Effector memory CD4-positive, alpha-beta T cell (primary cell): ENCODE measurements at regions not wholly inside any gene's neighbourhood (a gene's known extent, or its start where the extent isn't known, plus 50 kb on each side); places are given as distances from the start of the nearest gene placed in this dataset.
"Not testable (repeated sequence)": the region's sequence is repeated elsewhere in the genome, so short reads cannot be mapped to it uniquely, and the experiment has no call there.

Source experiments
- DNase-seq, 3 donors: peaks; one replicate each; pipeline ENCODE4 v3.0.0-alpha.2; 2020
- H3K27ac ChIP-seq: 2 replicates; pipeline ENCODE4 v1.7.0; 2013; ENCODE audit warnings: mild to moderate bottlenecking, low read length, moderate library complexity; ENCODE audit not compliant: insufficient read depth, poor library complexity, severe bottlenecking
- H3K27me3 ChIP-seq: replicated peaks from 2 replicates; pipeline ENCODE4 v1.7.0; 2013; ENCODE audit warnings: mild to moderate bottlenecking, low read length; ENCODE audit not compliant: insufficient read depth, control insufficient read depth, poor library complexity, severe bottlenecking
- H3K36me3 ChIP-seq: 2 replicates; pipeline ENCODE4 v1.7.0; 2013; ENCODE audit warnings: mild to moderate bottlenecking, low read length, moderate library complexity; ENCODE audit not compliant: control insufficient read depth, insufficient read depth
- H3K4me1 ChIP-seq: 2 replicates; pipeline ENCODE4 v1.7.0; 2013; ENCODE audit warnings: low read length, mild to moderate bottlenecking; ENCODE audit not compliant: control insufficient read depth, insufficient read depth, poor library complexity, severe bottlenecking
- H3K4me3 ChIP-seq: 2 replicates; pipeline ENCODE4 v1.7.0; 2013; ENCODE audit warnings: low read length, low read depth, mild to moderate bottlenecking; ENCODE audit not compliant: insufficient read depth, poor library complexity, severe bottlenecking
- H3K9me3 ChIP-seq: 2 replicates; pipeline ENCODE4 v1.7.0; 2013; ENCODE audit warnings: mild to moderate bottlenecking, low read length, moderate library complexity; ENCODE audit not compliant: control insufficient read depth

DNA sequence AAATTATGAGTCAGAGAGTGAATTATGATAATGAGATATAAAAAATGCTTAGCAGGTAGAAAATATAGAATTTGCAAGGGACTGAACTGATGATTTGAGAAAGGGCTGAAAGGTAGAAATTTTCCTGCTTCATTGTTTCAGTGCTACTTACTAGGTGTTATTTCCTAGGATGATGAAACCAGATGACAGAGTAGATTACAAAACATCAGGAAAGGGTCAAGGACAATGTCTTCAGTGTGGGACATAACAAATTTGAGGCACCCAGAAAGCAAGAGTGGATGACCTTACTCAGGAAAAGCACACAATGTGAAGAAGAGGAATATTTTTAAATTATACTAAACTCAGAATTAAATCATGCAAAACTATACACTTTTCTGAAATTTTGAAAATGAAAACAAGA lies 102.1 kb downstream of the SHCBP1 start:
- Histone ChIP-seq H3K27me3 (no peaks in the 10 kb centered on the region), H3K27ac (no peak overlapping the region), H3K9me3 (no peaks in the 10 kb centered on the region), H3K4me3 (no peak overlapping the region), H3K36me3 (no peaks in the 10 kb centered on the region), H3K4me1 (no peaks in the 10 kb centered on the region)
- no peak for DNase-seq

DNA sequence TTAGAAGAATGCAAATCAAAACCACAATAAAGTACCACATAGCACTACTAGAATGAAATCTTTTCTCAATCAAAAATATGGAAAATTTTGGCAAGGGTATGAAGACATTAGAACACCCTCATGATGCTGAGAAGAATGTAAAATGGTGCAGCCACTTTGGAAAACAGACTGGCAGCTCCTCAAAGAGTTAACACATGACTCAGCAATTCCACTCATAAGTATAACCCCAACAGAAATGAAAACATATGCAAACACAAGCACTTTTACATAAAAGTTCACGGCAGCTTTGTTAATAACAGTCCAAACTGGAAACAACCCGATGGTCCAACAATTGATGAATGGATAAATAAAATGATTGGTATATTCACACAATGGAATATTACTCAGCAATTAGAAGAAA lies 124.5 kb downstream of the SHCBP1 start:
- no peak for DNase-seq
- no peaks in the 10 kb centered on the region for H3K4me1 ChIP-seq
- no peaks in the 10 kb centered on the region for H3K36me3 ChIP-seq
- H3K4me3 ChIP-seq, result no peak overlapping the region
- H3K27ac ChIP-seq, result no peak overlapping the region
- H3K27me3 ChIP-seq, result no peaks in the 10 kb centered on the region
- no peaks in the 10 kb centered on the region for H3K9me3 ChIP-seq

DNA sequence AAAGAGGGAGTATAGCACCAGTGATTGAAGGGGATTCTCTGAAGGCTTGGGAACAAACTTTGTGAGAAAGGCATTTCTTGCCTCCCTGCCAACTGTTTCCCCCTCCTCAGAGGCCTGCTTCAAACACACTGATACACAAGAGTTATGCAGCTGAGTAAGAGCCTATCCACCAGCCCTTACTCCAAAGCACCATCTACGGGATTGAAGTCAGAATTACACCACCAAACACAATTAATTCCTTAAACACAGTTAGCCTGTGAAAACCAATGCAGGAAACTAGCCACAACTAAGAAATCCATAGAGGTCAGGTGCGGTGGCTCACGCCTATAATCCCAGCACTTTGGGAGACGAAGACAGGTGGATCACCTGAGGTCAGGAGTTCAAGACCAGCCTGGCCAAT lies 138.3 kb downstream of the SHCBP1 start:
- H3K36me3 ChIP-seq, result no peaks in the 10 kb centered on the region
- no peaks in the 10 kb centered on the region for H3K27me3 ChIP-seq
- H3K27ac ChIP-seq, result no peak overlapping the region
- H3K4me3 ChIP-seq, result no peak overlapping the region
- H3K4me1 ChIP-seq, result no peaks in the 10 kb centered on the region
- no peaks in the 10 kb centered on the region for H3K9me3 ChIP-seq
- no peak for DNase-seq

DNA sequence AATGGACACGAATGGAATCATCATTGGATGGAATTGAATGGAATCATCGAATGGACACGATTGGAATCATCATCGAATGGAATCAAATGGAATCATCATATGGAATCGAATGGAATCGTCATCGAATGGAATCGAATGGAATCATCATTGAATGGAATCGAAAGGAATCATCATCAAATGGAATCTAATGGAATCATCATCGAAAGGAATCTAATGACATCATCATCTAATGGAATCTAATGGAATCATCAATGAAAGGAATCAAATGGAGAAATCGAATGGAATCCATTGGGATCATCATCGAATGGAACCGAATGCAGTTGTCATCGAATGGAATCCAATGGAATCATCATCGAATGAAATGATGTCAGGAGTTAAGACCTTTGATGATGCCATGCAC lies 154.9 kb downstream of the SHCBP1 start:
- Histone ChIP-seq H3K27me3 (no peaks in the 10 kb centered on the region), H3K4me1 (no peaks in the 10 kb centered on the region), H3K4me3 (no peak overlapping the region), H3K9me3 (peaks cover 3% of the 10 kb centered on the region), H3K36me3 (no peaks in the 10 kb centered on the region), H3K27ac (no peak overlapping the region)
- DNase-seq, result no peak

DNA sequence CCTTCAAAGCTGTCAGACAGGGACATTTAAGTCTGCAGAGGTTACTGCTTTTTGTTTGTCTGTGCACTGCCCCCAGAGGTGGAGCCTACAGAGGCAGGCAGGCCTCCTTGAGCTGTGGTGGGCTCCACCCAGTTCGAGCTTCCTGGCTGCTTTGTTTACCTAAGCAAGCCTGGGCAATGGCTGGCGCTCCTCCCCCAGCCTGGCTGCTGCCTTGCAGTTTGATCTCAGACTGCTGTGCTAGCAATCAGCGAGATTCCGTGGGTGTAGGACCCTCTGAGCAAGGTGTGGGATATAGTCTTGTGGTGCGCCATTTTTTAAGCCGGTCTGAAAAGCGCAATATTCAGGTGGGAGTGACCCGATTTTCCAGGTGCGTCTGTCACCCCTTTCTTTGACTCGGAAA lies 166.4 kb downstream of the SHCBP1 start:
- H3K9me3 ChIP-seq, DNase-seq, H3K27me3 ChIP-seq, H3K4me3 ChIP-seq, H3K36me3 ChIP-seq, H3K27ac ChIP-seq, H3K4me1 ChIP-seq: not testable (repeated sequence)

DNA sequence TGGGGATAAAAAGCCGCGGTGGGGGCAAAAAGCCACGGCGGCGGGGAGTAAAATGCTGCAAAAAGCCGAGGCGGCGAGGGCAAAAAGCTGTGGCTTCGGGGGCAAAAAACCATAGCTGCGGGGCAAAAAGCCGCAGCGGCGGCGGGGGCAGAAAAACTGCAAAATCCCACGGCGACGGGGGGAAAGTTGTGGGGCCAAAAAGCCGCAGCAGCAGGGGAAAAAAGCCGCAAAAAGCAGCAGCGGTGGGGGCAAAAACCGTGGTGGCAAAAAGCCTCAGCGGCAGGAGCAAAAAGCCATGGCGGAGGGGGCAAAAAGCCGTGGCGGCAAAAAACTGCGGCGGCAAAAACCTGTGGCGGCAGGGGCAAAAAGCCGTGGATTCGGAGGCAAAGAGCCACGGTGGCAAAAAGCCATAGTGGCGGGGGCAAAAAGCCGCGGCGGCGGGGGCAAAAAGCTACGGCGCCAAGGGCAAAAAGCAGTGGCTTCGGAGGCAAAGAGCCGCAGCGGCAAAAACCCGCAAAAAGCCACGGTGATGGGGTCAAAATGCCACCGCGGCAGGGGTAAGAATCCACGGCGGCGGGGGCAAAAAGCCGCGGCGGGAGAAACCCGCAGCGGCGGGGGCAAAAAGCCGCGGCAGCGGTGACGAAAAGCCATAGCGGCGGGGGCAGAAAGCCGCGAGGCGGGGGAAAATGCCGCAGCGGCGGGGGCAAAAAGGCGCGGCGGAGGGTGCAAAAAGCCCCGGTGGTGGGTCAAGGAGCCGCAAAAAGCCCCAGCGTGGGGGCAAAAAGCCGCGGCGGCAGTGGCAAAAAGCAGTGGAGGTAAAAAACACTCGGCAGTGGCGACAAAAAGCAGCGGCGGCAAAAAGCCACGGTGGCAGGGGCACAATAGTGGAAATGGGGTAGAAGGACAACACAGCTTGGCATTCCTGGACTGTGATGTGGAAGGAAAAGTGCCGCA lies 192.8 kb downstream of the SHCBP1 start:
- DNase-seq, result no peak
- Histone ChIP-seq H3K9me3 (no peaks in the 10 kb centered on the region), H3K4me3 (no peak overlapping the region), H3K4me1 (no peaks in the 10 kb centered on the region), H3K27ac (no peak overlapping the region), H3K27me3 (no peaks in the 10 kb centered on the region), H3K36me3 (no peaks in the 10 kb centered on the region)

DNA sequence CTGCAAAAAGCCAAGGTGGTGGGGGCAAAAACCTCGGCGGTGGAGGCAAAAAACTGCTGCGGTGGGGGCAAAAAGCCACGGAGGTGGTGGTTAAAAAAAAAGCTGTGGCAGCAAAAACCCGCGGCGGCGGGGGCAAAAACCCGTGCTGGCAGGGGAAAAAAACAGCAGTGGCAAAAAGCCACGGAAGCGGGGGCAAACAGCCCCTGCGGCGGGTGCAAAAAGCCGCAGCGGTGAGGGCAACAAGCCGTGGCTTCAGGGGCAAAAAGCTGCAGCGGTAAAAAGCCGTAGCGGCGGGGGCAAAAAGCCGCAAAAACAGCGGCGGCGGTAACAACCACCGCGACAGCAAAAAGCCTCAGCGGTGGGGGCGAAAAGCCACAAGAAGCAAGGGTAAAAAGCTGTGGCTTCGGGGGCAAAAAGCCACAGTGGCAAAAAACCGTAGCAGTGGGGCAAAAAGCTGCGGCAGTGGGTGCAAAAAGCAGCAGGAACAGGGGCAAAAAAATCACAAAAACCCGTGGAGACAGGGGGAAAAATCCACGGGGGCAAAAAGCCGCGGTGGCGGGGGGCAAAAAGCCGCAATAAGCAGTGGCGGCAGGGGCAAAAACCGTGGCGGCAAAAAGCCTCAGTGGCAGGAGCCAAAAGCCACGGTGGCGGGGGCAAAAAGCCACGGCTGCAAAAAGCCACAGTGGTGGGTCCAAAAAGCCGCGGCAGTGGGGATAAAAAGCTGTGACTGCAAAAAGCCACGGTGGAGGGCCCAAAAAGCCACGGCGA lies 193.7 kb downstream of the SHCBP1 start:
- Histone ChIP-seq H3K27me3 (no peaks in the 10 kb centered on the region), H3K4me3 (no peak overlapping the region), H3K4me1 (no peaks in the 10 kb centered on the region), H3K9me3 (no peaks in the 10 kb centered on the region), H3K27ac (no peak overlapping the region), H3K36me3 (no peaks in the 10 kb centered on the region)
- DNase-seq, result no peak

DNA sequence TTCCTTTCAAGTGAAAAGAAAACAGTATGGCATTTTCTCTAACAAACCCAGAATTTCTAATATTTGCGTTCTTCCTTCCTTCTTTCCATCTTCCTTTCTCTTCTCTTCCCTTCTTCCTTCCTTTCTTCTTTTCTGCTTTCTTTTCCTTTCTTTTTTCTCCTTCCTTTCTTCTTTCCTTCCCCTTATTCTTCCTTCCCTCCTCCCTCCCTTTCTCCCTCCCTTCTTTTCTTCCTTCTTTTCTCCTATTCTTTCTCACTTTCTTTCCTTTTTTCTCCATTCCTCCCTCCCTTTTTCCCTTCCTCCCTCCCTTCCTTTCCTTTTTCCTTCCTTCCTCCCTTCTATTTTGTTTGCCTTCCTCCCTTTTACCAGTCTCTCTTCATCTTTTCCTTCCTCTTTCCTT lies 194.8 kb downstream of the SHCBP1 start:
- peaks cover 2% of the 10 kb centered on the region for H3K9me3 ChIP-seq

DNA sequence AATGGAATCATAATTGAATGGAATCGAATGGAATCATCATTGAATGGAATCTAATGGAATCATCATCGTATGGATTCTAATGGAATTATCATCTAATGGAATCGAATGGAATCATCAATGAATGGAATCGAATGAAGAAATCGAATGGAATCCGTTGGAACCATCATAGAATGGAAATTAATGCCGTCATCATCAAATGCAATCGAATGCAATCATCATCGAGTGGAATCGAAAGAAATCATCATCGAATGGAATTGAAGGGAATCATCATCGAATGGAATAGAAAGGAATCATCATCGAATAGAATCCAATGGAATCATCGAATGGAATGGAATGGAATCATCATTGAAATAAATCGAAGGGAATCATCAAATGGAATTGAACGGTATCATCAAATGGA lies 217.2 kb downstream of the SHCBP1 start:
- no peaks in the 10 kb centered on the region for H3K27me3 ChIP-seq
- no peaks in the 10 kb centered on the region for H3K36me3 ChIP-seq
- H3K27ac ChIP-seq, result no peak overlapping the region
- no peak for DNase-seq
- no peaks in the 10 kb centered on the region for H3K9me3 ChIP-seq
- H3K4me3 ChIP-seq, result no peak overlapping the region
- no peaks in the 10 kb centered on the region for H3K4me1 ChIP-seq

More for the DNA sequence above, 194.8 kb downstream of the SHCBP1 start:
- no peaks in the 10 kb centered on the region for H3K4me1 ChIP-seq
- no peaks in the 10 kb centered on the region for H3K36me3 ChIP-seq
- no peak overlapping the region for H3K4me3 ChIP-seq
- H3K27ac ChIP-seq, result no peak overlapping the region
- no peaks in the 10 kb centered on the region for H3K27me3 ChIP-seq
- DNase-seq, result no peak

DNA sequence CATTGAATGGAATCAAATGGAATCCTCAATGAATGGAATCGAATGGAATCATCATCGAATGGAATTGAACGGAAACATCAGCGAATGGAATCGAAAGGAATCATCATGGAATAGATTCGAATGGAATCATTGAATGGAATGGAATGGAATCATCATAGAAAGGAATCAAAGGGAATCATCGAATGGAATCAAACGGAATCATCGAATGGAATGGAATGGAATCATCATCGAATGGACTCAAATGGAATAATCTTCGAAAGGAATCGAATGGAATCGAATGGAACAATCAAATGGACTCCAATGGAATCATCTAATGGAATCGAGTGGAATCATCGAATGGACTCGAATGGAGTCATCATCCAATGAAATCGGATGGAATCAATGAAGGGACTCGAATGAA lies 222.6 kb downstream of the SHCBP1 start:
- not testable (repeated sequence) for H3K36me3 ChIP-seq, H3K9me3 ChIP-seq, H3K4me3 ChIP-seq, H3K4me1 ChIP-seq, H3K27ac ChIP-seq, DNase-seq, H3K27me3 ChIP-seq
